HG02840 (cell line): ENCODE measurements at regions not wholly inside any gene's neighbourhood (a gene's known extent, or its start where the extent isn't known, plus 50 kb on each side); places are given as distances from the start of the nearest gene placed in this dataset.

Experiments
- ATAC-seq: cut with Tn5 transposase; IDR thresholded peaks from one replicate; pipeline ENCODE4 v1.9.1; 2021; ENCODE audit warnings: mild to moderate bottlenecking, moderate library complexity, moderate number of reproducible peaks; ENCODE audit not compliant: unreplicated experiment, low FRiP score

DNA sequence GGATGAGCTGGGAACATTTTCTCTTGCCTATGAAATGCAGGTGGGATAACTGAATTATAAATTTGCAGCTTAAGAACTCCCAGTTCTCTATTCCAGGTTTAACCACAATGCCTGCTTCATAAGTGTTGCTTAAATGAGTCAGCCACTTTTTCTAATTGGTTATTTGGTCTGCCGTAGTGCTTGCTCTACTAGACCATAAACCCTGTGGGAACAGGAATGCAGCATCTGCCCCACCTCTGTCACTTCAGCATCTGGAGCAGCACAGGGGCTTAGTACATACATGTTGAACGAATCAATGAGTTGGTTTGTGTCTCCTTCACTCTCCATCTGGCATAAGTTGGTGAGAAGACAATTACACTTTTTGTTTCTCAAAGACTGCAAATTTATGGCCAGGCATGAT, 95.2 kb upstream of the PTER start:
- no peak for ATAC-seq

DNA sequence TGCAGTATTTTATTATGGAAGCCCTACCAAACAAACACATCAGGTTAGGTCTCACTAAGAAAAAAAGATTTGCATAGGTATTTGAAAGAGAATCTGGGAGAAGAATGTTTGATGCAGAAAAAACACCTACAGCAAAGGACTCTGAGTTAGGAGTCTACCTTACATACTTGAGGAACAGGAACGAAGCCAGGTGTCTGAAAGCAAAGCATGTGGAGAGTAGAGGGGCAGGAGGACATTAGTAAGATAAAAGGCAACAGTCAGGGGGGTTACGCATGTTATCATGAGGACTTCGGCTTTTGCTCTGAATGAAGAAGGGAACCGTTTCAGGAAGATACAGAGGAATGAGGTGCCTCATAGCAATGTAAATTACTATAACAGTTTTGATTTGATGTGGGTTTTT, 87.9 kb upstream of the PTER start:
- no peak for ATAC-seq

DNA sequence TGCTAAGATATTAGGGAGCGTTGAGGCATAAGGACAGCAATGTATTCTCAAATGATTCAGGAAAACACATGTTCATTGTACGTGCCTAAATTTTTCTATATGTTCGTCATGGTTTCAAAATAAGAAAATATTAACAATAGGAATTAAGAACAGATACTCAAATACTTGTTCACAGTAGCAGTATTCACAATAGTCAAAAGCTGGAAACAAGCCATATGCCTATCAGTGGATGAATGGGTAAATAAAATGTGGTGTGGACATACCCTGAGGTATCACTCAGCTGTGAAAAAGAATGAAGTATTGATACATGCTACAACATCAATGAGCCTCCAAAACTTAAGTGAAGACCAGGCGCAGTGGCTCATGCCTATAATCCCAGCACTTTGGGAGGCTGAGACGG, 84.7 kb upstream of the PTER start:
- ATAC-seq, result no peak

DNA sequence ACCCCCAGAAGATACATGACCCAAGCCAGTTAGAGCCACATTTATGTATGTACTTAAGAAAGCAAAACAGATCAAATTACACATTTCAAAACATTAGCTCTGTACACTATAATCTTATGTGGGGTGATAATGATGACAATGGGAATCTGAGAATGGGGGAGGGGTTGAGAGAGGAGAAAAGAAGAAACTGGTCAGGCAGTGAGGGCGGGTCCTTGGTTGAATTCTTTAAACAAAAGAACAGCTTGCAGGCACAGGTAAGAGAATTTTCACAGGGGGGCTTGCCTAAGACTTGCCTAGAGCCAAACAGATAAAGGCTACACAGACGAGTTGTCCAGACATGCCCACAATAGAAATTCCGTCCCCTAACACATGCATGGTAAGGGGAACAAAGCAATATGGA, 76.8 kb upstream of the PTER start:
- ATAC-seq, result no peak

DNA sequence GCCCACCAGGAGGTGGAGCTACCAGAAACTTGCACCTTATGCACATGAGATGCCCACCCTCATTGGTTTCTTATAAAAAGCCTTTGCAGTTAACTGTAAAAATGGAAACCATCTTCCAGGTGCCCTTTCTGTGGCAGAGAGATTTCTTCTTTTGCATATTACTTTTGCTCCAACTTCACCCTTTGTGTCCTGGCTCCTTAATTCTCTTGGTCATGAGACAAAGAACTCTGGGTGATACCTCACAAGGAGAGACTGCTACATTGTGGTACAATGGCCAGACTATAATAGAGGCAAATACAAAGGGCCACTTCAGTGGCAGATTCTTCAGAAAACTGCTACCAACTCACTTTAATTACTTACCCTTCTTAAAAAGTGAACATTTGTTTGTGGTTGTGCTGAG, 76.4 kb upstream of the PTER start:
- ATAC-seq, result no peak

DNA sequence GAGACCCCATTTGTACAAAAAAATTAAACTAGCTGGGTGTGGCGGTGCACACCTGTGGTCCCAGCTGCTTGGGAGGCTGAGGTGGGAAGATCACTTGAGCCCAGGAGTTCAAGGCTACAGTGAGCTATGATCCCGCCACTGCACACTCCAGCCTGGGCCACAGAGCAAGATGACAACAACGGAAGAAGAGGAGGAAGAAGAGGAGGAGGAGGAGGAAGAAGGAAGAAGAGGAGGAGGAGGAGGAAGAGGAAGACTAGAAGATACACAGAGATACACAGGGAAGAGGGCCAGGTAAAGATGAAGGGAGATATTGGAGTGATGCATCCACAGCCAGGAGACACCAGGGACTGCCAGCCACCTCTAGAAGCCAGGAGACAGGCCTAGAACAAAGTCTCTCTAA, 75.7 kb upstream of the PTER start:
- ATAC-seq, result no peak

DNA sequence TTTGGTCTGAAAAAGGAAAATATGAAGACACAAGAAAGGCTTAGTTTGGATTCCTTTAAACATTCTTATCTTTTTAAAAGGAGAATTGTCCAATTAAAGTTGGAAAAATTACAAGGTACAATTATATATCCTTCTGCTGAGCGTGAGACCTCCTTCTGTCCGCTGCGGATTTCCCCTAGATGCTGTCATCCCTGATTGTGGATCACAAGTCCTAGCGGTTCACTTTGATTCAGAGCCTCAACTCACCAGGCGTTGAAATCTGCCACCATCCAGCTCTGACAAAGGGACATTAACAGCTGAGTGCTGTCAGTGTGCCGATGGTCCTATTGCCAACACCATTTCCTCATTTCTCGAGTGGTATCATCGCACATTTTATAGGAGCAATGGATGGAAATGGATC, 73.1 kb upstream of the PTER start:
- no peak for ATAC-seq

DNA sequence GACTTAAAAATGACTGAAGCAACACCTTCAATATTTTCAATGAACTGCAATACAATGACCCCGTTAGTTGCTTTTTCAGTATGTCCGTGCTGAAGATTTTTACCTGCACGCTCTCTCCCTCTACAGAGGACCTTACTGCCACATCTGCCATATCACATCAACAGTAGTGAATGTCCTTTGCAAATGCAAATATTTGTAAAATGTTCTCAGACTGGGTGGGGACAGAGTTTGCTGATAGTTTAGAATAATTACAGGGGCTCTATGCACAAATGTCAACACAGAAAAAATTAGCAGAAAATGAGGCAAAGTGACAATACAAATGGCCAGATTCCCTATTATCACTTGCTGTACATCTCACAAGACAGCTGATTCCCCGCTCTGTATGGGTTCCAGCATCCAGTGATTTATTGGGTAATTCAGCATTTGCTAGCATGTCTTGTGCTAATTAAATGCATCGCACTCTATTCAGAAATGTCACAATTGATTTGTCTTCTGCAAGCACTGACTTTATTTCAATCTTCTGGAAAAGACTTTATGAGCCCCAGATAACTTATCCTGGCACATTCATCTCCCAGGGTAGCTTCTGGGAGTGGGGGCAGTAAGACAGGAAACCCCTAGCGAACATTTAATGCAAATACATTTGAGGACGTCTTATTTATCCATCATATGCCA, 69.1 kb upstream of the PTER start:
- ATAC-seq, result no peak

DNA sequence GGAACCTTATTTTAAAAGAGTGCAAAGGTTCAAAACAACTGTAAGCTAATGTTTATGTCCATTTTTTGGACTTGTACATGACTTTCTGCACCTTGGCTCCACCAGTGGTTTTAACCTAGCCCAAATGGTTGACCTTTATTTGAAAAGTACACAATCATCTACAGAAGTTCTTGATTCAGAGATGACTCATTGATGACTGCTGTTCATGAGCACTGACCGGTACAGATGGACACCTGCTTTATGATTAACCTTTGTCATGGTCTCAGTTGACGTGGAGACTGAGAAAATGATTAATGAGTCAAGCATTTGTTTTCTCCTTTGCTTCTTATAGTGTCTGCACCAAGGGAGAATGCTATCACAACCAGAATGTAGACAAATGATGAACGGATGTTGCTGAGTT, 55.7 kb upstream of the PTER start:
- peak; percentile 87 for ATAC-seq

DNA sequence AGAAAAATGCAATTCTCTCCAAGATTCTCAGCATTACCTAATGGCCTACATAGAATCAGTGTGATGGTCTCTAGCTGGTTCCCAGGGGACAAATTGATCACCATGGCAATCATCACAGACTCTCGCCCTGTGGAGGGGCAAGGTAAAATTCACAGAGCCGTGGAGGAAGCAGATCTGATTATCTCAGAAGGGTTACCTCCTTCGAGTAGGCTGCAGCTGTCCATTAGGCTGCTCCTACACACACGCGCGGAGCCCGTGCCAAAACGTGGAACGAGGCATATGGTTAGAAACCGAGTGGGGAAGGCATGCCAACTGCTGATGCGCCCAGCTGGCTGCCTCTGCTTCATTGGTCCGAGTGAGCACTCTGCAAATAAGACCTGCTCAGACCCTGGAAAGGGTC, 52.8 kb upstream of the PTER start:
- no peak for ATAC-seq

DNA sequence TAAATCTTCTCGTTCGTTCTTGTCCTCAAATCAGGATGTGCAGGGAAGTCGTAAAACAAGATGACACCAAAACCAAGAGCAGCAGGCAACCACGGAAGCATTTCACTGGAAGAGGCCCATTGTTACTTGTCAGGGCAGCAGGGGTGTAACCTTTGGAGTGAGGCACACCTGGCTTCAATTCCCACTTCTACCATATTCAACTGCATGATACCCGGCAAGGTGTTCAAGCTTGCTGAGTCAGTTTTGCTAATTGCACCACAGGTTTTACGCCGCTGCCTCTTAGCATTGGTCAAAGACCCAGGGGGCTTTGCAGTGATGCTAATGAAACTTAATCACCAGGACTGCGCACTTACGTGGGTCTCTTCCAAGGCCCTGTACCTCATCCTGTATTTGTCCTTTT, 50.0 kb upstream of the PTER start:
- ATAC-seq, result no peak
